Spinal cord (tissue), 9 donors: ENCODE measurements at regions not wholly inside any gene's neighbourhood (a gene's known extent, or its start where the extent isn't known, plus 50 kb on each side); places are given as distances from the start of the nearest gene placed in this dataset.

Experiments used
- DNase-seq, 6 donors: peaks; one replicate each; pipeline versions ENCODE4 v3.0.0 to v3.0.0-alpha.2; 2013 to 2015; ENCODE audit warnings: low spot score in 6 of 6, low read depth in 4 of 6
- H3K27ac ChIP-seq: one replicate; pipeline ENCODE4 v1.5.1; 2013; ENCODE audit warnings: low read depth, low read length, control low read depth
- H3K27me3 ChIP-seq: one replicate; pipeline ENCODE4 v1.6.1; 2013; ENCODE audit warnings: low read length; ENCODE audit not compliant: control insufficient read depth, insufficient read depth
- H3K36me3 ChIP-seq: one replicate; pipeline ENCODE4 v1.6.1; 2013; ENCODE audit warnings: low read length; ENCODE audit not compliant: control insufficient read depth, insufficient read depth
- H3K4me1 ChIP-seq: one replicate; pipeline ENCODE4 v1.6.1; 2013; ENCODE audit warnings: low read length; ENCODE audit not compliant: control insufficient read depth, insufficient read depth
- H3K4me3 ChIP-seq: one replicate; pipeline ENCODE4 v1.5.1; 2013; ENCODE audit warnings: low read depth, low read length, control low read depth
- H3K9me3 ChIP-seq: one replicate; pipeline ENCODE4 v1.6.1; 2013; ENCODE audit warnings: low read length; ENCODE audit not compliant: control insufficient read depth, insufficient read depth
- WGBS: methylation state at CpG from one replicate; pipeline ENCODE4 v1.1.5; 2013; ENCODE audit warnings: missing lambda C conversion rate; ENCODE audit not compliant: insufficient coverage; 5-methylcytosine and 5-hydroxymethylcytosine counted together
- donor health status: healthy.

DNA sequence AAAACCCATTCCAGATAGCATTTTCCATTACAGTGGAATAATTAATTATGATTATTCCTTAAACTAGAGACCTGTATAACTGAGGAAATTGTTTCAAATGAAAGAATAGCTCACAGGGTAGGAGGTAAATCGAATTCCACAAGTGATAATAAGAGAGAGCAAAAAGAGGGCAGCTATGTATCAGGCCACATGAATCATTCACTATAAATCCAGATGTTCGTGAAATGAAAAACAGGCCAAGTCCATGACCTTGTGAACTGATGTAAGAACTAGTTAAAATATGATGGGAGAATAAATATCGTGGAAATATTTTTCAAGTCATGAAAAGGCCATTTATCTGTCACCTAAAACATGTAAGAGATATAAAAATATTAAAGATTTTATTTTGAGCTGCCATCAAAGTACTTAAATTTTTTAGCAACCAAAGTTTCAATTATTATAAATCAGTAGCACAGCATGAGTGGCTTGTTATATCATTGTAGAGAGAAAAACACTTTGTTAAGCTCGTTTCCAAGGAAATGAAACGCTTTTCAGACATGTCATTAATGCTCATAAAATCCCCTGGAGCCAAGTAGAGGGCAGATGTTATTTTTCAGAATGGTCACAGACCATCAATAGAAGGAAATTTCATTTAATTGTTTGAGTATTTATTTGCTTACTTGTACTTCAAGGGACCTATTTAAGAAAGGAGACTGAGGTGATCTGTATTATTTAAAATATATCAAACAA is 120.6 kb upstream of the CDKN3 start:
- H3K4me3 ChIP-seq = no peak overlapping the region
- H3K27me3 ChIP-seq = no peaks in the 10 kb centered on the region
- H3K4me1 ChIP-seq = no peaks in the 10 kb centered on the region
- DNase-seq = peak in 1 of 6 donors; percentile 58
- H3K9me3 ChIP-seq = no peaks in the 10 kb centered on the region
- H3K36me3 ChIP-seq = no peaks in the 10 kb centered on the region
- no peak overlapping the region for H3K27ac ChIP-seq
- no CpG with 5 or more reads among the region's 5 CpGs for WGBS

DNA sequence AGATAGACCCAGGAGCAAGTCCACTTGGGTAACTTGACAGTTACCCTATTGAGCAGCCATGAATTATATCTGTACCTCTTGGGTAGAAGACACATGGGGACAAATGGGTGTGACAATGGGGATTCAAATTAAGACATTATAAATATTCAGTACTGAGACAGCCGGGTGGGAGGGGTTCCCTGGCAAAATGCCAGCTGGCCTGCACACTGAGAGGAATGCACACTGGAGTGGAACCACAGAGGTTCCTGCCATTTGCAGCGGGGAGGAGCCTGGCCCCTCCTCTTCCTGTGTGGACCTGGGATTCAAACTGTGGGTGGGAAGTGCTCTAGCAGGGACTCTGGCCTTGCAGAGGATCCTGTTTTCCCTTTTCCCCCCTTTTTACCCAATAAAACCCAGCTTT is 118.7 kb upstream of the CDKN3 start:
- Histone ChIP-seq H3K27me3 (no peaks in the 10 kb centered on the region), H3K4me1 (no peaks in the 10 kb centered on the region), H3K9me3 (no peaks in the 10 kb centered on the region), H3K36me3 (no peaks in the 10 kb centered on the region), H3K27ac (no peak overlapping the region), H3K4me3 (no peak overlapping the region)
- peak in 1 of 6 donors; percentile 50 for DNase-seq
- 33% methylated on average over 1 of the region's 2 CpGs for WGBS

DNA sequence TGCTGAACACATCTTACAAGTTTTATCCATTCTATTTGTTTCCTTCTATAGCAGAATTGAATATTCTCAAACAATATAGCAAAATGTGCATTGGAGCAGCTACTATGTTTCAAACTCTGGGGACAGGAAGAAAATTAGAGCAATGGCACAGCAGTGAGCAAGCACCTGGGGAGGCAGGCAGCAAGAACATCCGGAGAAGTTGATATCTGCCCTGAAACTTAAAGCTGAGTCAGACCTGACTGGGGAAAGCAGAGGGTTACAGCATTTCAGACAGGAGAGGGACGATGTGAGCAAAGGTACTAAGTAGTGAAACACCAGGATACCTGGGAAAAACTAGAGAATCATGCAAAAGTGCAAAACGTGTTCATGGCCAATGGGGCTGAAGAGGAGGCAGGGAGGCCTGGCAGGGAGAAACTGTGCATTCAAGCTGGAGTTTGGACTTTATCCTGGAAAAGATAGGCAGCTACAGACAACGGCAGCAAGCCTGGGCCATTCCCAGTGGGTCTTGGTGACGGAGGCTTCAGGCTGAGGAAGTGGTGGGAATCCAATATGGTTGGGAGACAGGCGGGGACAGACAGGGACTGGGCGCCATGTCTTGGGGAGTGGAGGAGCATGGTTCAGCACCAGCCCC is 118.0 kb upstream of the CDKN3 start:
- no peaks in the 10 kb centered on the region for H3K36me3 ChIP-seq
- DNase-seq = no peak
- no peaks in the 10 kb centered on the region for H3K9me3 ChIP-seq
- H3K4me1 ChIP-seq = no peaks in the 10 kb centered on the region
- WGBS = 76% methylated on average over 4 of the region's 7 CpGs
- H3K27ac ChIP-seq = no peak overlapping the region
- no peaks in the 10 kb centered on the region for H3K27me3 ChIP-seq
- H3K4me3 ChIP-seq = no peak overlapping the region

DNA sequence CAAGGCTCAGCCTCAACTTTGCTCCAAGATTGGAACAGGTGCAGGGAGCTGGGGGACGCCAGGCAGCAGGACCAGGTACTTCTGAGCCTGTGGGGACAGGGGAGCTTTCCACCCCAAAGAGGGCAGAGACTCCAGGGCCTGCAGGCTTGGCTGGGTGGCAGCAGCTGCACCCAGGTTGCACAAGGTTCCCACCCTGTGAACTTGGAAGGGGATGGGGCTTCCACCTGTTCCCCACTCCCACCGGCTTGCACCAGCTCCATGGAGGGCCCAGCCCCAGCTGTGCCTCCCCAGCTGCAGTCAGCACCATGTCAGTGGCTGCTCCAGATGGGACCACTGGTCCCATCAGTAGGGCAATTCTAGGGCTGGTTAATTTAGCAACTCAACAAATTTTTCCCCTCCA is 114.0 kb upstream of the CDKN3 start:
- Histone ChIP-seq H3K27me3 (no peaks in the 10 kb centered on the region), H3K9me3 (no peaks in the 10 kb centered on the region), H3K4me3 (no peak overlapping the region), H3K36me3 (no peaks in the 10 kb centered on the region), H3K27ac (no peak overlapping the region), H3K4me1 (no peaks in the 10 kb centered on the region)
- DNase-seq = no peak
- WGBS = 74% methylated on average over 2 of the region's 2 CpGs

DNA sequence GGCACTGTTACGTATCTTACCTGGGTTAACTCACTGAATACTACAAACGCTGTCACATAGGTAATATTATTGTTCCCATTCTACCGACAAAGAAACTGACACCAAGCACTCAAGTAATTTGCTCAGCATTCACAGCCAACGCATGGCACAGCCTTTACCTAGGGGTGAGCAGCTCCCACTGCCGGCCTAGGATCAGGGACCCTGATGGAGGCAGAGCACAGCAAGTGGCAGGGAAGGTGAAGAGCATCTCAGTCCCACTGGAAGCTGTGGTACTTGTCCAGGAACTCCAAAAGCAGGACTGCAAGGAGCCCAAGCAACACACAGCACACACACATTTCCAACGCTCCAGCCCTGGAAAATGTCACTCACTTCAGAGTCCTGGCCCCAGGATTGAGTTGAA is 111.8 kb upstream of the CDKN3 start:
- H3K4me3 ChIP-seq = no peak overlapping the region
- DNase-seq = no peak
- H3K27ac ChIP-seq = no peak overlapping the region
- H3K4me1 ChIP-seq = no peaks in the 10 kb centered on the region
- no peaks in the 10 kb centered on the region for H3K36me3 ChIP-seq
- H3K27me3 ChIP-seq = no peaks in the 10 kb centered on the region
- WGBS = 100% methylated on average over 5 of the region's 6 CpGs
- H3K9me3 ChIP-seq = no peaks in the 10 kb centered on the region

DNA sequence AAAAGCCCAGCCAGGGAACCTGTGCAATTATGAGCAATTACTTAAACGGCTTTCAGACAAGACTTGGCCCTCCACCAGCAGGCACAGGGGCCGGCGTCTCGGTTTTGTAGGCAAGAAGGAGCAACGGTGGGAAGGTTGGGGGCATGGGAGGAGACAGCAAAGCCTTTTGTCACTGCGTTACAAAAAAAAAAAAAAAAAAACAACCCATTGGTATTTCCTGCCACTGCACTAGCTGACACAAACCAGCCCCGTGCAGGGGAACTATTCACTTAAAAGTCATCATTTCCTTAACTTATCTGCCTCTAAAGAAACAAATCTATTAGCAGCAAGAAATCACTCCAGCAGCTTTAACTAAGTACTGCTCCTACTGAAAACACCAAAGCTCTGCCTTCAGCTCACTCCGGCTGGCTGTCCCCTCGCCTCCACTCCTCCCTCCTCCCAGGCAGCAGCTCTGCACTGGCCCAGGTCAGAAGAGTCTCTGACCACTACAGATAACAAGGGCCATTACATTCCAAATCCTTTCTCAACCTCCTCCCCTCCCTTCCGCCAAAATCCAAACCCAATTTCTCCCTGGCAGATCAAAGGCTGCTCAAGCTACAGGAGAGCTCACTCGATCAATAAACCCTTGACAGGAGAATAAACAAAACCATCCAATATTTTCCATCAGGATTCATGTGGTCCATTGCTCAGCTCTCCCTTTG is 105.2 kb upstream of the CDKN3 start:
- no peak overlapping the region for H3K27ac ChIP-seq
- peaks cover 3% of the 10 kb centered on the region for H3K4me1 ChIP-seq
- WGBS = 25% methylated on average over 4 of the region's 11 CpGs
- H3K36me3 ChIP-seq = no peaks in the 10 kb centered on the region
- H3K27me3 ChIP-seq = no peaks in the 10 kb centered on the region
- no peaks in the 10 kb centered on the region for H3K9me3 ChIP-seq
- no peak for DNase-seq
- no peak overlapping the region for H3K4me3 ChIP-seq

DNA sequence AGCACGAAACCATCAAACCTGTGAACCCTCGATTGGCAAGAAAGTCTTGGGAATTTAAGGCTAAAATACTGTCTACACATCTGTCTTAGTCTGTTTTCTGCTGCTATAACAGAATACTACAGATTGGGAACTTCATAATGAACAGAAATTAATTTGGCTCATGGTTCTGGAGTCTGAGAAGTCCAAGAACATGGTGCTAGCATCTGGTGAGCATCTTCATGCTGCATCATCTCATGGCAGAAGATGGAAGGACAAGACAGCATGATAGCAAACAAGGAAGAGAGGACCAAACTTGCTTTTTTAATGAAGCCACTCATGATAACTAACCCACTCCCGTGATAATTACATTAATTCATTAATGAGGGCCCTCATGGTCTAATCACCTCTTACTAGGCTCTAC is 102.0 kb upstream of the CDKN3 start:
- no CpG with 5 or more reads among the region's 3 CpGs for WGBS

DNA sequence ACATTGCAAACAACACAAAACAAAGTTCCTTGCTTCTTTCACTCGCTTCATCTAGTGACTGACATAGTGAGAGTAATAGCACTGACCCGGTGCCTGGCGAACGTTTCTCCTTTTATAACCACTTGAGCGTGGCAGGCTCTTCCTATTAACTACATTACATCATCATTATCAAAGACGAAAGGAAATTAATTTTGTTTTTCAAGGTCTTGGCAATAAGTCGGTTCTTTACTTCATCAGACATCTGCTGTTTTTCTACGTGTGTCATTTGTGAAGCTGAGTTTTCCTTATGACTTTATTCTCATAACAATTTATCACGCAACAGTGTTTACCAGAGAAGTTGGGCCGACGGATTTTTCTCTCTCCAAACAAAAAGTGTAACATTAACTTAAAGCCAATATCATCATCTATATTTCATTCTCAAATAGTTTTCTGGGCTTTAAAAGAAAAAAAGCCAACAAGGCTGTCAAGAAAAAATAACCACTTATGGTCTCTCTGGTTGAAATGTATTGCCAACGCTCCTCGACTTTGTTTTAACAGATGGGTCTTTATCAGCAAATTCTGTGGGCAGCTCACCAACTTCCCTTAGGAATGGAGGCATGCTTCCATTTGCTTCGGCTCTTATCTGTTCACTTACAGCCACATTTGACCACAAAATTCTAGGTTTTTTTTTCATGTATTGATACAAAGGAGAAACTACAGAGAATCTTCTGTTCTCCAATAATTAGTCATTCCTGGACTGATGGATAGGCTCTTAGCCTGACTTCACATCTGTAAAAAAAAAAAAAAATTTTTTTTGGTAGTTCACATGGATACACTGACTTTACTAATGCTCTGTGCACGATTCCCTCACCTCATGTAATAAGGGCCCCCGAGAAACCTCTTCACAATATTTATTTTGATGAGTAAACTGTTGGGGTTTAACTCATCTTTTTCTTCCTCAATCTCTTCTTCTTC is 97.1 kb upstream of the CDKN3 start:
- Histone ChIP-seq H3K4me1 (no peaks in the 10 kb centered on the region), H3K9me3 (no peaks in the 10 kb centered on the region), H3K4me3 (no peak overlapping the region), H3K27me3 (no peaks in the 10 kb centered on the region), H3K27ac (no peak overlapping the region), H3K36me3 (no peaks in the 10 kb centered on the region)
- DNase-seq = peak in 2 of 6 donors; percentile 34 to 87
- WGBS = 77% methylated on average over 3 of the region's 16 CpGs

More for the DNA sequence above, 102.0 kb upstream of the CDKN3 start:
- H3K4me1 ChIP-seq = peaks cover 3% of the 10 kb centered on the region
- no peaks in the 10 kb centered on the region for H3K27me3 ChIP-seq
- H3K36me3 ChIP-seq = no peaks in the 10 kb centered on the region
- H3K4me3 ChIP-seq = no peak overlapping the region
- DNase-seq = no peak
- no peaks in the 10 kb centered on the region for H3K9me3 ChIP-seq
- H3K27ac ChIP-seq = no peak overlapping the region

DNA sequence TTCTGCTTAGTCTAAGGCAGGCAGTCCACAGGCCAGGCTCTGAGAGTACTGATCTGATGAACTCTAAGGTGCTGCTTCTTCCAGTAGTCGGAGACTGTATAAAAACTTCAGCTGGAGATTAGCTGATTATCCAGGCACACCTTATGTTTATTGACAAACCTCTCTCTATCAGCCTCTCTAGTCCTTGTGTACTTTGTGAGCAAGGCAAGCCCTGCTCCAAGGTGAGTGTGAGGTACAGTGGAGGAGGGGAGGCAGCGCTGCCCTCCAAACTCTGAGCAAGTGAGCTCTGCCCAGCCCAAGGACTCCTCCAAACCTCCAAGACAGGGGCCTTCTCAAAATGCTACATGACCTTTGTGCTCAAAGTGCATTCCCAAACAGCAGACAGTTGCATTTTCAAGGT is 95.9 kb upstream of the CDKN3 start:
- Histone ChIP-seq H3K27me3 (no peaks in the 10 kb centered on the region), H3K27ac (no peak overlapping the region), H3K36me3 (no peaks in the 10 kb centered on the region), H3K4me1 (no peaks in the 10 kb centered on the region), H3K9me3 (no peaks in the 10 kb centered on the region), H3K4me3 (no peak overlapping the region)
- no CpG with 5 or more reads among the region's 2 CpGs for WGBS
- DNase-seq = no peak
